ENCODE measurements at regions not wholly inside any gene's neighbourhood (a gene's known extent, or its start where the extent isn't known, plus 50 kb on each side); places are given as distances from the start of the nearest gene placed in this dataset.
"Not testable (repeated sequence)": the region's sequence is repeated elsewhere in the genome, so short reads cannot be mapped to it uniquely, and the experiment has no call there.

- no peak for FAIRE-seq
- no peak for TF ChIP-seq CTCF (IDR thresholded peaks at IDR 0.05; ENCODE audit: insufficient read depth, missing control alignments)
- DNase-seq (ENCODE audit: insufficient read length, low spot score): no peak
Measured at GRCh38 chr4:94039226-94039625, 168.4 kb upstream of the SMARCAD1 start.

- not testable (repeated sequence) for FAIRE-seq
Measured at GRCh38 chr4:94044471-94044870, 163.2 kb upstream of the SMARCAD1 start.

GRCh38 chr4:94063084-94063483, 144.6 kb upstream of the SMARCAD1 start:
- no peak for DNase-seq (ENCODE audit: insufficient read length, low spot score)
- TF ChIP-seq CTCF (IDR thresholded peaks at IDR 0.05; ENCODE audit: insufficient read depth, missing control alignments): no peak
- no peak for FAIRE-seq

More at GRCh38 chr4:94044471-94044870, 163.2 kb upstream of the SMARCAD1 start:
- not testable (repeated sequence) for DNase-seq (ENCODE audit: insufficient read length, low spot score)

GRCh38 chr4:94068753-94069719, 138.6 kb upstream of the SMARCAD1 start:
- DNase-seq (ENCODE audit: insufficient read length, low spot score) (no peak), FAIRE-seq (no peak)
- TF ChIP-seq CTCF (IDR thresholded peaks at IDR 0.05; ENCODE audit: insufficient read depth, missing control alignments): no peak

GRCh38 chr4:94076498-94076897, 131.2 kb upstream of the SMARCAD1 start:
- DNase-seq (ENCODE audit: insufficient read length, low spot score) (no peak), FAIRE-seq (no peak)
- TF ChIP-seq CTCF (IDR thresholded peaks at IDR 0.05; ENCODE audit: insufficient read depth, missing control alignments): peak; percentile 23

- FAIRE-seq (no peak), DNase-seq (ENCODE audit: insufficient read length, low spot score) (no peak)
- no peak for TF ChIP-seq CTCF (IDR thresholded peaks at IDR 0.05; ENCODE audit: insufficient read depth, missing control alignments)
Measured at GRCh38 chr4:94084155-94084554, 123.5 kb upstream of the SMARCAD1 start.

GRCh38 chr4:94099141-94099540, 108.5 kb upstream of the SMARCAD1 start:
- not testable (repeated sequence) for FAIRE-seq; DNase-seq (ENCODE audit: insufficient read length, low spot score)

GRCh38 chr4:94112644-94113043, 95.0 kb upstream of the SMARCAD1 start:
- DNase-seq (ENCODE audit: insufficient read length, low spot score) (no peak), FAIRE-seq (no peak)
- TF ChIP-seq CTCF (IDR thresholded peaks at IDR 0.05; ENCODE audit: insufficient read depth, missing control alignments): no peak

All from D721Med (cell line).